ENCODE measurements at regions not wholly inside any gene's neighbourhood (a gene's known extent, or its start where the extent isn't known, plus 50 kb on each side); places are given as distances from the start of the nearest gene placed in this dataset.

GRCh38 chr12:93191956-93192355 lies 185.8 kb upstream of the NUDT4 start:
- H3K79me2 ChIP-seq (ENCODE audit: insufficient read depth, low read length) = no peaks in the 10 kb centered on the region
- no peak overlapping the region for H3K4me3 ChIP-seq (ENCODE audit: insufficient read depth, low read length, poor library complexity, severe bottlenecking)
- H4K20me1 ChIP-seq (ENCODE audit: low read depth, low read length) = no peaks in the 10 kb centered on the region
- no peaks in the 10 kb centered on the region for H3K9me2 ChIP-seq (replicated peaks; ENCODE audit: insufficient read depth, low read length)
- H3K27me3 ChIP-seq (ENCODE audit: low read length) = no peaks in the 10 kb centered on the region
- 0 out of 2 replicates have a peak, but pooled peaks cover 6% of the 10 kb centered on the region for H3K9me3 ChIP-seq (ENCODE audit: insufficient read depth, low read length)
- H3K4me2 ChIP-seq (ENCODE audit: low read depth, low read length, poor library complexity, severe bottlenecking) = no peak overlapping the region
- H3K27ac ChIP-seq (ENCODE audit: low read depth, low read length) = no peak overlapping the region
- no peaks in the 10 kb centered on the region for H3F3A ChIP-seq (ENCODE audit: insufficient read depth)
- no peak overlapping the region for H3K9ac ChIP-seq (ENCODE audit: low read length)
- no peak for TF ChIP-seq EZH2phosphoT487 (conservative IDR thresholded peaks at IDR 0.05; ENCODE audit: low read length)
- no peak for TF ChIP-seq CTCF (IDR thresholded peaks at IDR 0.05; ENCODE audit: insufficient read depth, low read length, poor library complexity, severe bottlenecking)
- no peaks in the 10 kb centered on the region for H3K36me3 ChIP-seq (ENCODE audit: low read length)
- H2AFZ ChIP-seq (ENCODE audit: low read depth, low read length, severe bottlenecking) = no peak overlapping the region

- Histone ChIP-seq H3K36me3 (ENCODE audit: low read length) (no peaks in the 10 kb centered on the region), H3K9ac (ENCODE audit: low read length) (no peak overlapping the region), H3K27me3 (ENCODE audit: low read length) (no peaks in the 10 kb centered on the region), H2AFZ (ENCODE audit: low read depth, low read length, severe bottlenecking) (no peak overlapping the region), H4K20me1 (ENCODE audit: low read depth, low read length) (no peaks in the 10 kb centered on the region), H3K9me2 (replicated peaks; ENCODE audit: insufficient read depth, low read length) (no peaks in the 10 kb centered on the region), H3K4me2 (ENCODE audit: low read depth, low read length, poor library complexity, severe bottlenecking) (no peak overlapping the region), H3K27ac (ENCODE audit: low read depth, low read length) (no peak overlapping the region), H3F3A (ENCODE audit: insufficient read depth) (no peaks in the 10 kb centered on the region), H3K9me3 (ENCODE audit: insufficient read depth, low read length) (0 out of 2 replicates have a peak, but pooled peaks cover 6% of the 10 kb centered on the region), H3K79me2 (ENCODE audit: insufficient read depth, low read length) (no peaks in the 10 kb centered on the region), H3K4me3 (ENCODE audit: insufficient read depth, low read length, poor library complexity, severe bottlenecking) (no peak overlapping the region)
- TF ChIP-seq CTCF (IDR thresholded peaks at IDR 0.05; ENCODE audit: insufficient read depth, low read length, poor library complexity, severe bottlenecking) (no peak), EZH2phosphoT487 (conservative IDR thresholded peaks at IDR 0.05; ENCODE audit: low read length) (no peak)
These were observed 184.8 kb upstream of the NUDT4 start for GRCh38 chr12:93192878-93193277.

- H3K27me3 ChIP-seq (ENCODE audit: low read length) = no peaks in the 10 kb centered on the region
- H2AFZ ChIP-seq (ENCODE audit: low read depth, low read length, severe bottlenecking) = no peak overlapping the region
- H3K4me3 ChIP-seq (ENCODE audit: insufficient read depth, low read length, poor library complexity, severe bottlenecking) = no peak overlapping the region
- TF ChIP-seq EZH2phosphoT487 (conservative IDR thresholded peaks at IDR 0.05; ENCODE audit: low read length) (no peak), CTCF (IDR thresholded peaks at IDR 0.05; ENCODE audit: insufficient read depth, low read length, poor library complexity, severe bottlenecking) (no peak)
- no peaks in the 10 kb centered on the region for H3K9me2 ChIP-seq (replicated peaks; ENCODE audit: insufficient read depth, low read length)
- 0 out of 2 replicates have a peak, but pooled peaks cover 6% of the 10 kb centered on the region for H3K9me3 ChIP-seq (ENCODE audit: insufficient read depth, low read length)
- H3K4me2 ChIP-seq (ENCODE audit: low read depth, low read length, poor library complexity, severe bottlenecking) = no peak overlapping the region
- no peaks in the 10 kb centered on the region for H3F3A ChIP-seq (ENCODE audit: insufficient read depth)
- no peaks in the 10 kb centered on the region for H3K36me3 ChIP-seq (ENCODE audit: low read length)
- H4K20me1 ChIP-seq (ENCODE audit: low read depth, low read length) = no peaks in the 10 kb centered on the region
- H3K9ac ChIP-seq (ENCODE audit: low read length) = no peak overlapping the region
- H3K79me2 ChIP-seq (ENCODE audit: insufficient read depth, low read length) = no peaks in the 10 kb centered on the region
- H3K27ac ChIP-seq (ENCODE audit: low read depth, low read length) = no peak overlapping the region
These were observed 182.2 kb upstream of the NUDT4 start for GRCh38 chr12:93195511-93195910.

Data from SU-DHL-6 (cell line).